ENCODE measurements at regions not wholly inside any gene's neighbourhood (a gene's known extent, or its start where the extent isn't known, plus 50 kb on each side); places are given as distances from the start of the nearest gene placed in this dataset.

DNA sequence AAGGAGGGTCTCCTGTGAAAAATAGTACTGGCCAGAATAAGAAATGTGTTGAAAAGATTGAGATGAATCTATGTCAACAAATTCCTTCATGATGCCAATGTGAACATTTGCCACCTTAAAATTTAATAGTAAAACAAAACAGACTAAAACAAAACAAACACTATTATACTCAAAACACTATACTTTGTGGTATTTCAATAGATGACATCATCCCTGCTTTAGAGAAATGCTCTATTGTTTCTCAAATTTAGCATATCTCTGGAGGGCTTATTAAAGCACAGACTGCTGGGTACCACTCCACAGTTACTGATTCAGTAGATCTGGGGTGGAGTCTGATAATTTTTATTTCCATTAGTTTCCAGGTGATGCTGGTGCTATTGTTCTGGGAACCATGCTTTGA, 579.4 kb upstream of the FAM98A start:
- TF ChIP-seq, protein P1, sequence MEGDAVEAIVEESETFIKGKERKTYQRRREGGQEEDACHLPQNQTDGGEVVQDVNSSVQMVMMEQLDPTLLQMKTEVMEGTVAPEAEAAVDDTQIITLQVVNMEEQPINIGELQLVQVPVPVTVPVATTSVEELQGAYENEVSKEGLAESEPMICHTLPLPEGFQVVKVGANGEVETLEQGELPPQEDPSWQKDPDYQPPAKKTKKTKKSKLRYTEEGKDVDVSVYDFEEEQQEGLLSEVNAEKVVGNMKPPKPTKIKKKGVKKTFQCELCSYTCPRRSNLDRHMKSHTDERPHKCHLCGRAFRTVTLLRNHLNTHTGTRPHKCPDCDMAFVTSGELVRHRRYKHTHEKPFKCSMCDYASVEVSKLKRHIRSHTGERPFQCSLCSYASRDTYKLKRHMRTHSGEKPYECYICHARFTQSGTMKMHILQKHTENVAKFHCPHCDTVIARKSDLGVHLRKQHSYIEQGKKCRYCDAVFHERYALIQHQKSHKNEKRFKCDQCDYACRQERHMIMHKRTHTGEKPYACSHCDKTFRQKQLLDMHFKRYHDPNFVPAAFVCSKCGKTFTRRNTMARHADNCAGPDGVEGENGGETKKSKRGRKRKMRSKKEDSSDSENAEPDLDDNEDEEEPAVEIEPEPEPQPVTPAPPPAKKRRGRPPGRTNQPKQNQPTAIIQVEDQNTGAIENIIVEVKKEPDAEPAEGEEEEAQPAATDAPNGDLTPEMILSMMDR (IDR thresholded peaks at IDR 0.05; ENCODE audit: insufficient read depth, low read length): no peak
- TF ChIP-seq POLR2AphosphoS5 (IDR thresholded peaks at IDR 0.05; ENCODE audit: low read depth): no peak
- no peak for TF ChIP-seq GABPA (IDR thresholded peaks at IDR 0.05; ENCODE audit: low read depth)
- TF ChIP-seq, protein P2, sequence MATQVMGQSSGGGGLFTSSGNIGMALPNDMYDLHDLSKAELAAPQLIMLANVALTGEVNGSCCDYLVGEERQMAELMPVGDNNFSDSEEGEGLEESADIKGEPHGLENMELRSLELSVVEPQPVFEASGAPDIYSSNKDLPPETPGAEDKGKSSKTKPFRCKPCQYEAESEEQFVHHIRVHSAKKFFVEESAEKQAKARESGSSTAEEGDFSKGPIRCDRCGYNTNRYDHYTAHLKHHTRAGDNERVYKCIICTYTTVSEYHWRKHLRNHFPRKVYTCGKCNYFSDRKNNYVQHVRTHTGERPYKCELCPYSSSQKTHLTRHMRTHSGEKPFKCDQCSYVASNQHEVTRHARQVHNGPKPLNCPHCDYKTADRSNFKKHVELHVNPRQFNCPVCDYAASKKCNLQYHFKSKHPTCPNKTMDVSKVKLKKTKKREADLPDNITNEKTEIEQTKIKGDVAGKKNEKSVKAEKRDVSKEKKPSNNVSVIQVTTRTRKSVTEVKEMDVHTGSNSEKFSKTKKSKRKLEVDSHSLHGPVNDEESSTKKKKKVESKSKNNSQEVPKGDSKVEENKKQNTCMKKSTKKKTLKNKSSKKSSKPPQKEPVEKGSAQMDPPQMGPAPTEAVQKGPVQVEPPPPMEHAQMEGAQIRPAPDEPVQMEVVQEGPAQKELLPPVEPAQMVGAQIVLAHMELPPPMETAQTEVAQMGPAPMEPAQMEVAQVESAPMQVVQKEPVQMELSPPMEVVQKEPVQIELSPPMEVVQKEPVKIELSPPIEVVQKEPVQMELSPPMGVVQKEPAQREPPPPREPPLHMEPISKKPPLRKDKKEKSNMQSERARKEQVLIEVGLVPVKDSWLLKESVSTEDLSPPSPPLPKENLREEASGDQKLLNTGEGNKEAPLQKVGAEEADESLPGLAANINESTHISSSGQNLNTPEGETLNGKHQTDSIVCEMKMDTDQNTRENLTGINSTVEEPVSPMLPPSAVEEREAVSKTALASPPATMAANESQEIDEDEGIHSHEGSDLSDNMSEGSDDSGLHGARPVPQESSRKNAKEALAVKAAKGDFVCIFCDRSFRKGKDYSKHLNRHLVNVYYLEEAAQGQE (IDR thresholded peaks at IDR 0.05; ENCODE audit: insufficient replicate concordance, low read depth): no peak

All from HL-60 (cell line).